ENCODE measurements at regions not wholly inside any gene's neighbourhood (a gene's known extent, or its start where the extent isn't known, plus 50 kb on each side); places are given as distances from the start of the nearest gene placed in this dataset.

DNA sequence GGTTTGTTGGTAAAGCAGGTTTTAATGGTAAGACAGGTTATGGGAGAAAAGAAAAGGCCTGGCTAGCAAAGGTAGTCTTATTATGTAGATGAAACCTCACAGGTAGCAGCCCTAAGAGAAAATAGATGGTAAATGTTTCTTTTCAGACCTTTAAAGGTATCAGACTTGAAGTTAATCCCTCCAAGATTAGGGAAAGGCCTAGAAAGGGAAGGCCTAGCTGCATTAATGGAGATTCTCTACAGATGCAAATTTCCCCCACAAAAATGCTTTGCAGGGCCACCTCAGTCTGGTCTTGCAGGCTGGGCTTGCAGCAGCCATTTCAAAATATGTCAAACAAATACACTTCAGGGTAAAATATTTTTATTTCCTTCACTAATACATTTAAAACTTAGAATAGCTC is 1410.6 kb downstream of the RPA4 start:
- no peak for TF ChIP-seq CTCF (IDR thresholded peaks at IDR 0.05; ENCODE audit: low read length)
- TF ChIP-seq EZH2 (IDR thresholded peaks at IDR 0.05; ENCODE audit: borderline replicate concordance, low read length): no peak
